HG03439 (cell line): ENCODE measurements at regions not wholly inside any gene's neighbourhood (a gene's known extent, or its start where the extent isn't known, plus 50 kb on each side); places are given as distances from the start of the nearest gene placed in this dataset.

Source experiments
- ATAC-seq: cut with Tn5 transposase; IDR thresholded peaks from one replicate; pipeline ENCODE4 v1.9.1; 2021; ENCODE audit warnings: mild to moderate bottlenecking, moderate library complexity; ENCODE audit not compliant: unreplicated experiment

DNA sequence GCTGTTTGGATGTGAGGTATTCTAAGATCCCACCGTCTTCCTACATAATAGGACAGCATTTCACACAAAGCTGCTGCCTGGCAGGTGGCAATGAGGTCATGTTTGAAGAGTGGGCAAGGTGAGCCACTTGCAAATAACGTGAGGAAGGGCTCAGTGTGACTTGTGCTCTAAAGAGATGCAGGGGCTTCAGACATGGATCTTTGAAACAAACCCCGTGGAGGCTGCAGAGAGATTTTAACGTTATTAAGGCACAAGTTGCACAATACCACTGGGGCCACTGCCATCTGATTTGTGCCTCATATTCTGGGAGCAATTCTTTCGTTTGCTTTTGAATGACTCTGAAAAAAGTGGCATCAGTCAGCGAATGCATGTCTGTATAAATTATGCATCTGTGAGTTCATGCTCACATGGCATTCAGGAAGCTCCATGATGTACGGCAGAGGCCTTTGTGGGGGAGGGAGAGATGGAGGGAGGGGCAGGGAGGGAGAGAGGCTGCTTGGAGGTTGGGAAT lies 362.0 kb downstream of the SOX11 start:
- ATAC-seq, result no peak

DNA sequence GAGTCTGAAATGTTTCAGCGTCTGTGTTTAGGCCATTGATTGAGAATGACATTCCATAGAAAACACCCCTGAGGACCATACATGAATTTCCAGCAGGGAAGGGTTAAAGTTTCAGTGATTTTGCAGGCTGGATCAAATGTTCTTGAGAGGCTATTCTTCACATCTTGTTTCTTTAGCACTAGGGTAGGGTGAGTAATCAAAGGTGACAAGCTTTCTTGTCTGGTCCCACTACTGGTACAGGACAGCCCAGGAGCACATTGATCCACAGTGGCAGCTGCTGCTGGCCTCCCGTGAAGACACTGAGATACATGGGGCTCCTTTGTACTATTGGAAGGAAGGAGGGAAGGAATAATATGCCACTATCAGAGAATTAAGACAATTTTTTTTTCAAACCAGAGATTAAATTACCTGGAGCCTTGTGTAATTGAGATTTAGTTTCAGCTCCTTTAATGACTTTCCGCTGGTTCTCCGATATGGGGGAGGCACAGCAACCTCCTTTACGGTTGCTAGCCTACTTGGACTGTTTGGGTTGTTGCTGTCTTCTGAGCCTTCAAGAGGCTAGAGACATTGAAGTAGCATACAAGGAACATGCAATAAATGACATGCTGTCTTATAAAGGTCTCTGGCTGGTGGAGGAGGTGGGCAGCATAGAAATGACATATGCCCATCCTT lies 368.9 kb downstream of the SOX11 start:
- no peak for ATAC-seq

DNA sequence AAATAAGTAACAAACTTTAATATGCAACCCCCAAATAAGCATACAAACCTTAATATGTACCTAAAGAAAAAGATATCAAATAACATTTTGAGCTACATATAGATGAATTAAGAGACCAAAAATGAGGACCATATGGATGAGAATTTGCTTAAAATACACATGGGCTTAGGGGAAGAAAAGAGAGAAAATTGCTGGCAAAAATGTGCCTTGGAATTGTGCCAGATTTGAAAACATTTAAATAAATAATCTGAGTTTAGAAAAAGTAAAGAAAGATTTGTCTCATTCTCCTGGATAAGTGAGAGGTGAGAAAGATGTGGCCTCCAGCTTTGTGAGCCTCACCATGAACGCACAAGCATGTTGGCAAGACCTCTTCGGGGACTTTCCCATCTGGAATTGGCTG lies 372.6 kb downstream of the SOX11 start:
- ATAC-seq, result no peak

DNA sequence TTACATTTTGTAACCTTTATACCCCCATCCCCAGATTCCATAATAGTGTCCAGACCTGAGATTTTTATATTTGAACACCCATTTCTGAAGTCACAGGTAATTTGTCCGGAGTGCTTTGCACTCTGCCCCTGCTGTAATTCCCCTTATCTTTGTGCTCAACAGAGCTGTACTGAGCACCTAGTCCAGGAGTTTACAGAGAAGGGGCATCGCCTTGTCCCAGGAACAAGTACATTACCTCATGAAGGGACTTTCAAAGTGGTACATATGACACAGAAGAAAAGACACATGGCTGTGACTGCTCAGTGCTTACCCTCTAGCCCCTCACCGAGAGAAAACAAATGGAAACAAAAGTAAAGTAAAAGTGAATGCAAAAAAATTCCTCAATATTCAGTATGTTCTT lies 373.5 kb downstream of the SOX11 start:
- ATAC-seq, result no peak

DNA sequence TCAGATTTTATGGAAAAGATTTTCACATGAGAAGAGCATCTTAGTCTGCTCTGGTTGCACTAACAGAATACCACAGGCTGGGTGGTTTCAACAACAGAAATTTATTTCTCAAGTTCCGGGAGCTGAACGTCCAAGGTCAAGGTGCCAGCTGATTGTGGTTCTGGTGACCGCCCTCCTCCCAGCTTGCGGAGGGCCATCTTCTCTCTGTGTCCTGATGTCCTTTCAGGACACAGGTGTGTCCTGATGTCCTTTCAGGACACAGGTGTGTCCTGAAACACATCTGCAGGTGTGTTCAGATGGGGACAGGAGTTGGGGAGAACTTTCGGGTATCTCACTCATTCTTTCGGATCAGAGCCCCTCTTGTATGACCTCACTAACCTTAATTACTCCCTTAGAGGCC lies 374.9 kb downstream of the SOX11 start:
- ATAC-seq, result no peak

DNA sequence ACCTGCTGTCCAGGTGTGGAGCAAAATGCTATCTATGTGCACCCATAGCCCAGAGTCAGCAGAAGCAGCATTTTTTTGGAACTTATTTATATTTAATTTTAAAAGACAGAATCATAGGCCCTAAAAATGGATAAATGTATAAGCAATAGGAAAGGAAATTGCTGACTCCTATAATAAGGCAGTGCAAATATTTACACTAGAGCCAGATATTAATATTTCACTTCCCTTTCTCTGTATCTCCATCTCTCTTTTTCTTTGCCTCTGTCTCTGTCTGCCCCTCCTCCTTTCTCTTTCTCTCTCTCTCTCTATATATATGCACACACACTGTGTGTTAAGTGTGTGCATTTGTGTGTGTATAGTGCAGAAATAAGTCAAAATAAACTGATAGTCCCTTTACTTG lies 375.6 kb downstream of the SOX11 start:
- ATAC-seq, result no peak

DNA sequence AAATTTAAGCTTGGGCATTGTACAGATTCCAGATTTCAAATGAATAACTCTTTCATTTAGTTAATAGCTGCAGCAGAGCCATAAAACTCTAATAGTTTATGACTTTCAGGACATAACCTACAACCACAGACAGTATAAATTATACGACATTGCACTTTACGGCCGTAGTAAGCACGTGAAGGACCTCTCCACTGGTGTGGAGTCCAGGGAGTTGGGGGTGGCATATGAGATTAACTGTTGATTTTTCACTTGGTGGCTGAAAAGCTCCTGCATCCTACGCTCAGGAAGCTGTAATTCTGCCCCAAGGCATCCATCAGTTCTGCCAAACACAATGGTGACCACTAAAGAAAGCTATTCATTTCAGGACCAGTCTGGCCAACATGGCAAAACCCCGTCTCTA lies 376.2 kb downstream of the SOX11 start:
- no peak for ATAC-seq

DNA sequence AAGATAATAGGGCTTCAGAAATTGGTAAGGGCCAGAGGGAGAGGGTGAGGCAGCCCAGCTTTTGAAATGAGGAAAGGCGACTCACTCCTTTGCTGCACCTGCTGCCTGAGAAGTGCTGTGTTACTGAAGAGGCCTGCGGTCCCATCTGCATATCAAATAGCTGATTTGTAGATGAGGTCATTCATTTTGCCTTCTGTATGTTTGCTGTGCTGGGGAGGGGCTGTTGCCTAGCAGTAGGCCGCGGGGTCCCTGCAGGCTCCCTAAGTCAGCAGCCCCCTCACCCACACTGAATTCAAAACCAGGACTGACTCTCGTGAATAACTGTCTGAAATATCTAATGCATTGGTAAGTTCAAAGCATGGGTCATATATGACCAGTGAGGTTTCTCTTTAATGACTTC lies 377.2 kb downstream of the SOX11 start:
- ATAC-seq, result no peak

DNA sequence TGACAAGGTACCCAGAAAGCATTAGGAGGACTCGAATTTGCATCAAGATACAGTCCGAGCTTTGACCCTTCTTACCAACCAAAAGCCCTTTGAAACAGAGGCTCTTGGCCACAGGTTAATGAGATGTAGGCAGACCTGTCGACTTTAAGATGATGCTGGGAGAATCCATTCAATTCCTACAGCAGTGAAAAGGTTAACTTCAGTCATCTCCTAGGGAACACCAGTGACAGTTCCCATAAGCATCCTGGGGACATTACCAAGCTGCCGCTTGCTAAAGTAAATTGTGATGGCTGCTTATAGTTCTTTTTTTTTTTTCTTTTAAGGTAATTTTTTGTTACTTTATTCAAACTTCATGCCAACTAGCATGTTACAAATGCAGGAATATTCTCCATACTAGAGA lies 379.3 kb downstream of the SOX11 start:
- ATAC-seq, result no peak

DNA sequence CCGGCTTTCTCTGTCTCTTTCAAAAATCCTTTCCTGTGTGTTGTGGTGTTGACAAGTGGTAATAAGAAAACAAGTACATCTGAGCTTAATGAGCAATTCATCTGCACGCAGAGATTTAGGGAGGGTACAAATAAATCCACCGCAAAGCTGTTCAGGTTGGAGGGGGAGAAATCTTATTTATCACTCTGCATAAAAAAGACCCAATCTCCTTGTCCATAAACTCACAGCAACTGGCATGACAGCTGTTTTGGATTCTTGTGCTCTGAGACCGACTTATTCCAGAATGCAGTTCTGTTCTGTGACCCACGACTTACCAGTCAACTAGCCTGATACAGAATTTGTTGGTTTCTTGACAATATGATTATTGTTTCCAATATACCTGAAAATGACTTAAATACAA lies 380.1 kb downstream of the SOX11 start:
- ATAC-seq, result no peak

DNA sequence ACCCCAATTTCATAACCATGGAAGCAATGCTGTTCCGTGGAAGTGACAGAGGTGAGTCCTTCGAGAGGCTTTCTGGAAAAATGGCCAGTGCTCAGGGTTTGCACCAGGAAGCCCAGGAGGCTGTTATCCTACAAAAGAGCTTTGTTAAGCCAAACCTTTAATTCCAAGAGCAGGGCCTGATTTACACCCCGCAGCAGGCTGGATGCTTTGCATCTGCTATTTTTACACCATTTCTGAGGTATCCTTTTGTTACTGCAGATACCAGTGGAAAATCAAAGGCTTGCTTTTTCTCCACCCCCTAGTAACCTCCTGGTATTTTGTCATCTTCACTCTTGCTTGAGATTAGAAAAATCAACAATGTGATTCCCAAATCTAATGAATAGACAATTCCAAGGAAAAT lies 380.6 kb downstream of the SOX11 start:
- ATAC-seq, result no peak

DNA sequence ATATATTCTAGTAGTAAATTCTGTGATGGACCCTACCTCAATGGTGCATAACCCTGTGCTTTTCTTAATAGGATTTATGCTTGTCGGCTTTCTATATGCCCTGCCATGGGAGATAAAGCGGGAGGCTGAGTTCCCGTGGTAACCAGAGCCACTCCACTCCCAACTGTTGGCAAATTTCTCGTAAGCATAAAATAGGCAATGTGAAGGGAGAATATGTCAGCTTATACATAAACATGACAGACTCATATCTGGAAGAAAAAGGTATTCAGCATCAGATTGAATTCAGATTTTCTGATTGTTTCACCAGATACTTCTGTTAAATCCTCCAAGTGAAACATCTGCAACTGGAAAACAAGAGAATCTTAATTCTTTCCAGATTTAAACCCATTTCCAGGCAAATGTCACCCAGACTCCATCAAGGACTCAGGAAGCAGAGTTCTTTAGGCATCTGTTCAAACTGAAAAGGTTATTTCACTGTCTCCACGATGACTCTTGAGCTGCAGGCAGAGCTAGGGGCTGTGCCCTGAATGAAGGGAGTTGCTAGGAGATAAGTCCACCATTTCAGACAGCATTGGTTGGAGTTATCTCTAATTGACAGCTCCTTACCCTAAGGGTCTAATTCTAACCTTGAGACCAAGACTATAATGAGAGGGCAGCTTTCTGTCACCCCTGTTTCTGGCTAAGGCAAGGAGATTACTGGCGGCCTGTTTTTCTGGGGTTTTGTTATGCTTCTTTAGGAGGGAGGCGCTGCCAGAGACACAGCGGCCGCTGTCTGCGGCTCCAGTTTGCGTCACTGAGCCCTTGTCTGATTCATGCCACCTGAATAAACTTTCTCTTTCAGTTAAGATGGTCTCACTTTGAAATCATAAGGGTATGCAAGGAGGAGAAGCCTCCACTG lies 381.3 kb downstream of the SOX11 start:
- no peak for ATAC-seq

DNA sequence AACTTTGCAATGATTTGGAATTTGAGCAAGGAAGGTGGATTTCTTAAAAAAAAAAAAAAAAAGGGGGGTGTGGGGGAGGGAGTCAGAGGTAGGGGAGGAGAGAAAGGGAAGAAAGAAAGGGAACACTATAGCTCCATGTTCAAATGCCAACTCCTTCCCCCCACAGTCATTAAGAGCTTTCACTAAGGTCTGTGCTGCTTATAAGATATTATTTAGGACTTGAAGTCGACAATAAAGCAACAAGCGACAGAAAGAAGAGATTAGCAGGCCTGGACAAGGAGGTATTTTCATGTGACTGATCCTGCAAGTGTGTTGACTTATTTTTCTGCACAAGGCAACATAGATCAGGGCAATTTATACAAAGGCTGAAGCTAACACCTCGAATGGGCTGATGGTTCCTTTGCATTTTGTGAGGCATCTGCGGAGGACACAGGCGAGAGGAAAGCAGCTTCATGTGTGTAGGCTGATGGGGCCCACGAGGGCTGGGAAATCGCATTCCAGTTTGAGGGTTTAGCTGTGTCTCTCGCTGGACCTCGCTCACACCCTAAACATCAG lies 382.0 kb downstream of the SOX11 start:
- ATAC-seq, result no peak

DNA sequence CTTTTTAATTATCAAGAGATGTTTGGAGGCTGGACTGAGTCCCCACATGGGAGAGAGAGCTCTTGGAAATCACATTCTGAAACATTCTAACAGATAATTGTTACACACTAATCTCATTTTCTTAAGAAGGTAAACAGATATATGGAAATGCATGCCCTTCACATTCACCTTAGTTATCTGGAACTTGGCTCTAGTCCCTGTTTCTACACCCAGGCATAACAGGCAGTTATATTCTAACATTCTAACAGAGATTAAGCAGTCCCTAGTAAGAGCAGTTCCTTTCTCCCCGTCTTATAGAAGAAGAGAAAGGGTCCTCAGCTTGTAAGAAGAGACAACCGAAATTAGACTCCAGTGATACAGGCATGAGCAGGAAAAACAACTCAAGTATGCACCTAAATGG lies 385.4 kb downstream of the SOX11 start:
- ATAC-seq, result no peak

DNA sequence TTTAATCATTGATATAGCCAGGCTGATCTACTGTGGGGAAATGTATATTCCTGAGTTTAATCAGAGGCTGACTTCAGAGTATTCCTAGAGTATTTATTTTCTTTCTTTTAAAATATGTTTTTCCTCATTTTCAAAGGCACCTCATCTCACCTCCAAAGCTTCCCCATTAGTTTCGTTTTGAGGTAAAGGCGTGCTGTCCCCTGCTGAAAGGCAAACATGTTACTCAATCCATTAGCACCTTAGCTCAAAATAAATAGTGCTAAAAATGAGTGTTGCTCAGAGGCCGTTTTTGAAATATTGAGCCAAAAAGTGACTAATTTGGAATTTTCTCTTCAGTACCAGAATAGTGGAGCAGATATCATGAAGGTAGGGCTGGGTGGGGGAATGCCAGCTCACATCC lies 386.2 kb downstream of the SOX11 start:
- no peak for ATAC-seq

DNA sequence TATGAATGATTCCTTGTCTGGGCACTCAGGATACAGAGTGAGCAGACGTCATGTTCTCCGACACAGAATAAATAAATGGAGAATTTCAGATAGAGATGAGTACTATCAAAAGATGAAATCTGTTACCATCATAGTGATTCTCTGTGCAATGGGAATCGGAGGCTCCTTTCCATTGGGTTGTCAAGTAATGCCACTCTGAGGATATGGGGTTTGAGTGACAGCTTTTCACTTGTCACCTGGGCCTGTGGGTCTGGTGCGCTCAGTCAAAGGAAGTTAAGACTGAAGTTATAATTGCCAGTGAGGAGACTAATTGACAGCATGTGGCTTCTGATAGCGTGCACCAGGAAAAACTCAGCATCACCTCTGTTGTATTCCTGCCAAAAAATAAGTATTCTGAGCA lies 387.2 kb downstream of the SOX11 start:
- ATAC-seq, result no peak

DNA sequence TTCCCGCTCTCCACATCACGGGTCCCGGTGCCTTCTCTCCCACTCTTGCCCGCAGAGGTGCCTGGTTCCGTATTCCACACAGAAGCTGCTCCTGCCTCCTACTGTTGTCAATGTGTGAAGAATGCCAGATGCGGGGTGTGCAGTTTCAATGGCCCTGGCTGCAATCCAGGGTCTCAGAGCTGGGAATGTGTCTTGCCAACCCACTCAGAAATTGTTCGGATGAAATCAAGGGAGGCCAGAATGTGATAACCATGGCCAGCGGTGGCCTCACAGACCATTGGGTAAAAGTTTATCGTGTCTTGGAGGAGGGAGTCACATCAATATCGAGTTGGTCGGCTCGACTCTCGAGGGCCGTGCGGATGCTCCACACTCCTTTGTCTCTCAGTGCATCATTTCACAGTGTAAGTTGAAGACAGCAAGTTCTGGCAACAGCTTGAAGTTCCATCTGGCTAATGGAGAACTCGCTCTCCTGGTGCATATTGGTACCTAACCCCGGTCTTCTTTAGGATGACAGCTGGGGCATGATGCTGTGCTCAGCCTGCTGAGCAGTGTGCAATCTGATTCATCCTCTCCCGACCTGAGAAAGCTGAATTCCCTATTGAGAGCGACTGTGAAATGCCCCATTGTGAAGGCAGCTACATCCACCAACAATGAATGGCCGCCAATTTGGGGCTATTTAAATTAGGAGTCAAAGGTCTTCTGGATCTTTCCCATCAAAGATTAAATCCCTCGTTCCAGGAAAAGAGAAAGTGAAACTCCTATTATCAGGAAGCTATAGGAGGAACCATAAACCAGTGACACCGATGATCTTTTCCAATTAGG lies 389.0 kb downstream of the SOX11 start:
- ATAC-seq, result no peak

DNA sequence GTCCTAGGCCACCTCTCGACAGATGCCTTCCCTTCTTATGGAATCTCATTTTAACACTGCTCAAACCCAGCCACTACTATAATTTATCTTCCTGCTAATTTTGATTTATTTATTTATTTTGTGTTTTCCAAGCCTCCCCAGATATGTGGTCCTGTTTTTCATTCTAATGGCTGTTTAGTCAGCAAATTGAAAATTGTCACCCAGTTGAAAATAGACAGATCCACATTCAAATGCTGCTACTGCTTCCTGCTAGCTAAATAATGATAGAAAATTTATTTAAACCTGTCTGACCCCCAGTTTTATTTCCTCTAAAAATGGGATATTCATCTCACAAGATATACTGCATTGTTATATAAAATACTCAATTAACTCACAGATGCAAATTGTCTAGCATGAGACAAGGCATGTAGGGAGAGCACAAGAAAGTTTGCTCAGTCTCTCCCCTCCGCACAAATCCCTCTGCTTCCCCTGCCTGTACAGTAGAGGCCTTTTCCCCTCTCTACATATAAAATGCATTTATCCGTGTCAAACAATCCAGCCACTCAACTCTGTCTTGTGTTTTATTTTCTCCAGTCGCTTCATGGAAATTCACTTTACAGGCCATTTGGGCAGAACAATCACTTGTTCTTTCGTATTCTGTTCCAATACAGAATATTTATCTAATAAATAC lies 389.9 kb downstream of the SOX11 start:
- ATAC-seq, result no peak

DNA sequence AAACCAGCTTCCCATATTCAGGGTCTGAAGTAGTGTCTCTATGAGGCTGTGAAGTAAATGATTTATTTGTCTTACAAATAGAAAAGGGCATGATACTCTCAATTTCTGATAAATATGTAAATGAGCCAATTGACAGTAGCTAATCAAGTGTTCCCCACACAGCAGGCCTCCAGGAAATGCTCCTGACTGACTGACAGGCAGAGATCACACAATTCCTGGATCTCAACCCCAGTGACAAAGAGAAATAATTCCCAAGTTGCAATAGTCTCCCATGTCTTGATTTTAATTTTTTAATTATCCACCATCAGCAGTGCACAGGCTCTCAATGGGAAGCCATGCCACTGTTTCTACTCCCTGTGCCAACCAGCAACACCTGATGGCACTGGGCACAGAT lies 390.4 kb downstream of the SOX11 start:
- no peak for ATAC-seq

DNA sequence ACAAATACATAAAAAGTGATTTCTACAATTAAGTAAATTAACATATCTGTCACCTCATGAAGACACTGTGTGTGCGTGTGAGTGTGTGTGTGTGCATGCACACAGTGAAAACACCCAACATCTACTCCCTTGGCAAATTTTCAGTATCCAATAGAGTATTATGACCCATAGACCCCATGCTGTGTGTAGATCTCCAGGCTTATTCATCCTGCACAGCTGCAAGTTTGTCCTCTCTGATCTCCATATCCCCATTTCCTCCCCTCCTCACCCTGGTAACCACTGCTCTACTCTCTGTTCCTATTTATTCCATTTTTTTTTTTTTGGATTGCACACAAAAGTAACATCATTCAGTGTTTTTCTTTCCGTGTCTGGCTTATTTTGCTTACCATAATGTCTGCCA lies 391.0 kb downstream of the SOX11 start:
- ATAC-seq, result no peak

DNA sequence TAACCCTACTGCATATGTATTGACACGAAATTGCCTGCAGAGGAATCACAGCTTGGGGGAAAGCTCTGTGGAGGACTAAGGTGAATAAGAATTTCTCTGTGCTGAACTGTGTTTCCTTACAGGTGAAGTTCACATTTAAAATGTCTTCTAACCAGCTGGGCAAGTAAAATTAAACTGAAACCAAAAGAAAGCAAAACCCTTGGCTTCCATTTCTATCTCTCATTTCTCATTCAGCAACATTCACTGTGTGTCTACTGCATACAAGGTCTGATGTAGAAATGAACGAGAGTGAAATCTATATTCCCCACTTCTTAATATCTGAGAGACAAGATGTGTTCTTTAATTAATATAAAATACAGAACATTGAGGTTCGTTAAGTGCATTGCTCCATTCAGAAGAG lies 397.3 kb downstream of the SOX11 start:
- ATAC-seq, result no peak
